Body of pancreas (tissue), 4 donors: ENCODE measurements at regions not wholly inside any gene's neighbourhood (a gene's known extent, or its start where the extent isn't known, plus 50 kb on each side); places are given as distances from the start of the nearest gene placed in this dataset.

Source experiments
- POLR2A ChIP-seq, 3 donors: fragments of 450-650 bp; IDR thresholded peaks; one replicate each; pipeline ENCODE4 v1.6.1; 2016; ENCODE audit warnings: antibody characterized with exemption in 3 of 3, mild to moderate bottlenecking in 2 of 3
- TF ChIP-seq, protein P1 (sequence below), 7 experiments: fragments of 450-650 bp in 4 of 7; fragments of 200-600 bp in 3 of 7; sonication (generic) in 3 of 7; IDR thresholded peaks; one replicate each; pipeline ENCODE4 v1.5.1; 2016 to 2019; ENCODE audit warnings: antibody characterized with exemption in 7 of 7

- TF ChIP-seq, protein P1, sequence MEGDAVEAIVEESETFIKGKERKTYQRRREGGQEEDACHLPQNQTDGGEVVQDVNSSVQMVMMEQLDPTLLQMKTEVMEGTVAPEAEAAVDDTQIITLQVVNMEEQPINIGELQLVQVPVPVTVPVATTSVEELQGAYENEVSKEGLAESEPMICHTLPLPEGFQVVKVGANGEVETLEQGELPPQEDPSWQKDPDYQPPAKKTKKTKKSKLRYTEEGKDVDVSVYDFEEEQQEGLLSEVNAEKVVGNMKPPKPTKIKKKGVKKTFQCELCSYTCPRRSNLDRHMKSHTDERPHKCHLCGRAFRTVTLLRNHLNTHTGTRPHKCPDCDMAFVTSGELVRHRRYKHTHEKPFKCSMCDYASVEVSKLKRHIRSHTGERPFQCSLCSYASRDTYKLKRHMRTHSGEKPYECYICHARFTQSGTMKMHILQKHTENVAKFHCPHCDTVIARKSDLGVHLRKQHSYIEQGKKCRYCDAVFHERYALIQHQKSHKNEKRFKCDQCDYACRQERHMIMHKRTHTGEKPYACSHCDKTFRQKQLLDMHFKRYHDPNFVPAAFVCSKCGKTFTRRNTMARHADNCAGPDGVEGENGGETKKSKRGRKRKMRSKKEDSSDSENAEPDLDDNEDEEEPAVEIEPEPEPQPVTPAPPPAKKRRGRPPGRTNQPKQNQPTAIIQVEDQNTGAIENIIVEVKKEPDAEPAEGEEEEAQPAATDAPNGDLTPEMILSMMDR (IDR thresholded peaks at IDR 0.05) = no peak
- no peak for TF ChIP-seq POLR2A (IDR thresholded peaks at IDR 0.05)
Measured at GRCh38 chr5:154562244-154562880, 84.3 kb upstream of the HAND1 start.
